ENCODE measurements at regions not wholly inside any gene's neighbourhood (a gene's known extent, or its start where the extent isn't known, plus 50 kb on each side); places are given as distances from the start of the nearest gene placed in this dataset.
A peak's percentile ranks its signal among the peaks of the same experiment; 100 is the strongest.

- DNase-seq = no peak
These were observed 325.6 kb downstream of the COG6 start for GRCh38 chr13:39981056-39981455.

- no peak for DNase-seq
These were observed 327.3 kb downstream of the COG6 start for GRCh38 chr13:39982745-39983144.

- no peak for DNase-seq
These were observed 329.6 kb downstream of the COG6 start for GRCh38 chr13:39985071-39985470.

- DNase-seq = no peak
These were observed 332.9 kb downstream of the COG6 start for GRCh38 chr13:39988351-39988750.

- DNase-seq = peak; percentile 9
These were observed 342.7 kb downstream of the COG6 start for GRCh38 chr13:39998166-39998565.

GRCh38 chr13:40002016-40002415 is 346.6 kb downstream of the COG6 start:
- no peak for DNase-seq

GRCh38 chr13:40013554-40013953 is 358.1 kb downstream of the COG6 start:
- DNase-seq = no peak

- no peak for DNase-seq
These were observed 361.6 kb downstream of the COG6 start for GRCh38 chr13:40016953-40017660.

- DNase-seq = no peak
These were observed 362.3 kb downstream of the COG6 start for GRCh38 chr13:40017662-40018262.

- DNase-seq = no peak
These were observed 368.2 kb downstream of the COG6 start for GRCh38 chr13:40023595-40024203.

- peak; percentile 47 for DNase-seq
These were observed 368.9 kb downstream of the COG6 start for GRCh38 chr13:40024204-40024966.

- no peak for DNase-seq
These were observed 369.7 kb downstream of the COG6 start for GRCh38 chr13:40024967-40025714.

- peak; percentile 93 for DNase-seq
These were observed 370.7 kb downstream of the COG6 start for GRCh38 chr13:40026174-40026585.

- peak; percentile 44 for DNase-seq
These were observed 371.3 kb downstream of the COG6 start for GRCh38 chr13:40026741-40027140.

- DNase-seq = no peak
These were observed 373.0 kb downstream of the COG6 start for GRCh38 chr13:40028446-40028845.

GRCh38 chr13:40031031-40031430 is 375.6 kb downstream of the COG6 start:
- DNase-seq = no peak

GRCh38 chr13:40039061-40039460 is 383.6 kb downstream of the COG6 start:
- no peak for DNase-seq

GRCh38 chr13:40042991-40043390 is 387.5 kb downstream of the COG6 start:
- no peak for DNase-seq

GRCh38 chr13:40043764-40044163 is 388.3 kb downstream of the COG6 start:
- no peak for DNase-seq

- DNase-seq = no peak
These were observed 391.9 kb downstream of the COG6 start for GRCh38 chr13:40047322-40047771.

GRCh38 chr13:40048551-40048950 is 393.1 kb downstream of the COG6 start:
- DNase-seq = no peak

GRCh38 chr13:40052954-40053353 is 397.5 kb downstream of the COG6 start:
- DNase-seq = no peak

- DNase-seq = no peak
These were observed 397.9 kb downstream of the COG6 start for GRCh38 chr13:40053401-40053800.

All from activated CD4-positive, alpha-beta T cell treated with anti-CD3 and anti-CD28 coated beads, Interleukin-2, Interleukin-6, amounts not matched to agents 100 ng/mL and 50 ng/mL, durations not matched to agents 16 hours and 8 hours (primary cell).